B cell (primary cell): ENCODE measurements at regions not wholly inside any gene's neighbourhood (a gene's known extent, or its start where the extent isn't known, plus 50 kb on each side); places are given as distances from the start of the nearest gene placed in this dataset.

ENCODE experiments used
- ATAC-seq: fragments of 200-7000 bp; cut with Tn5 transposase; one replicate; pipeline ENCODE4 v1.10.0; 2021; ENCODE audit warnings: low read depth, mild to moderate bottlenecking, moderate number of reproducible peaks, moderate library complexity
- CTCF ChIA-PET: fragments of 350-600 bp; sonication (Branson Sonifier 250); formaldehyde crosslinking; loops from one replicate; lab custom pipeline; 2021; ENCODE audit warnings: antibody characterized with exemption, inconsistent platforms; lab: Charles Lee
- POLR2A ChIA-PET: fragments of 350-600 bp; sonication (Branson Sonifier 250); formaldehyde crosslinking; loops from one replicate; lab custom pipeline; 2021; ENCODE audit warnings: antibody characterized with exemption; lab: Charles Lee
- DNase-seq: peaks from one replicate; pipeline ENCODE4 v3.0.0; 2013
- H2AFZ ChIP-seq: 2 replicates; pipeline ENCODE4 v1.6.1; 2012; ENCODE audit warnings: mild to moderate bottlenecking, low read depth, low read length; ENCODE audit not compliant: insufficient read depth, poor library complexity, severe bottlenecking
- H3K27ac ChIP-seq, 2 donors: 1 replicate in 1 of 2; 2 replicates in 1 of 2; pipeline ENCODE4 v1.5.1; 2012 to 2013; ENCODE audit warnings: low read length in 2 of 2, mild to moderate bottlenecking in 2 of 2, moderate library complexity in 1 of 2
- H3K27me3 ChIP-seq, 4 experiments: fragments of 200-600 bp in 1 of 4; sonication (generic) in 1 of 4; replicated peaks in 1 of 4; 1 replicate in 2 of 4; 2 replicates in 2 of 4; pipeline versions ENCODE4 v1.6.1 to v1.7.0; 2013 to 2016; ENCODE audit warnings: low read length in 3 of 4, mild to moderate bottlenecking in 2 of 4, mixed read lengths in 1 of 4, moderate library complexity in 1 of 4; ENCODE audit not compliant: insufficient read depth in 4 of 4, control insufficient read depth in 3 of 4; ENCODE audit errors: control extremely low read depth in 1 of 4
- H3K36me3 ChIP-seq, 2 experiments: replicated peaks in 1 of 2; 1 replicate in 1 of 2; 2 replicates in 1 of 2; pipeline versions ENCODE4 v1.6.1 to v1.7.1; 2013; ENCODE audit warnings: low read length in 1 of 2; ENCODE audit not compliant: insufficient read depth in 2 of 2, control insufficient read depth in 1 of 2; ENCODE audit errors: control extremely low read depth in 1 of 2, extremely low read depth in 1 of 2
- H3K4me1 ChIP-seq, 2 donors: fragments of 200-600 bp in 1 of 2; sonication (generic) in 1 of 2; 1 replicate in 1 of 2; 2 replicates in 1 of 2; pipeline versions ENCODE4 v1.5.1 to v1.6.1; 2013 to 2017; ENCODE audit warnings: low read length in 2 of 2; ENCODE audit not compliant: control insufficient read depth in 2 of 2, insufficient read depth in 2 of 2
- H3K4me2 ChIP-seq: replicated peaks from 2 replicates; pipeline ENCODE3; 2012; ENCODE audit warnings: mild to moderate bottlenecking, low read depth, low read length; ENCODE audit not compliant: poor library complexity, severe bottlenecking
- H3K4me3 ChIP-seq, 5 experiments: fragments of 200-600 bp in 1 of 5; sonication (generic) in 1 of 5; 1 replicate in 3 of 5; 2 replicates in 2 of 5; pipeline versions ENCODE4 v1.5.1 to v1.7.0; 2011 to 2016; ENCODE audit warnings: low read length in 4 of 5, mild to moderate bottlenecking in 4 of 5, low read depth in 2 of 5, control low read depth in 1 of 5, moderate library complexity in 1 of 5; ENCODE audit not compliant: insufficient read depth in 1 of 5; ENCODE audit errors: control extremely low read depth in 1 of 5, extremely low read depth in 1 of 5
- H3K79me2 ChIP-seq: fragments of 200-600 bp; sonication (generic); one replicate; pipeline ENCODE4 v1.6.0; 2016; ENCODE audit warnings: low read length; ENCODE audit not compliant: control insufficient read depth, insufficient read depth
- H3K9ac ChIP-seq: fragments of 200-600 bp; sonication (generic); 2 replicates; pipeline ENCODE4 v1.6.1; 2017; ENCODE audit warnings: mild to moderate bottlenecking, low read length, moderate library complexity
- H3K9me3 ChIP-seq, 3 donors: one replicate each; pipeline versions ENCODE4 v1.6.1 to v1.7.1; 2013; ENCODE audit warnings: low read length in 2 of 3; ENCODE audit not compliant: control insufficient read depth in 2 of 3, insufficient read depth in 1 of 3; ENCODE audit errors: control extremely low read depth in 1 of 3
- H4K20me1 ChIP-seq: 2 replicates; pipeline ENCODE4 v1.6.0; 2012; ENCODE audit warnings: mild to moderate bottlenecking, low read length; ENCODE audit not compliant: insufficient read depth, control insufficient read depth, poor library complexity, severe bottlenecking
- H3K27ac Mint-ChIP-seq: one replicate; pipeline ENCODE4 v1.8.0; 2021; ENCODE audit warnings: mixed read lengths
- H3K27me3 Mint-ChIP-seq: one replicate; pipeline ENCODE4 v1.8.0; 2021; ENCODE audit warnings: mixed read lengths
- H3K4me1 Mint-ChIP-seq: one replicate; pipeline ENCODE4 v1.8.0; 2021; ENCODE audit warnings: mixed read lengths
- H3K4me3 Mint-ChIP-seq: one replicate; pipeline ENCODE4 v1.8.0; 2021; ENCODE audit warnings: mixed read lengths
- H3K9me3 Mint-ChIP-seq: one replicate; pipeline ENCODE4 v1.8.0; 2022; ENCODE audit warnings: mixed read lengths; ENCODE audit not compliant: insufficient read depth
- EZH2 ChIP-seq: IDR thresholded peaks from 2 replicates; pipeline ENCODE4 v1.6.1; 2012; ENCODE audit warnings: borderline replicate concordance, low read depth, mild to moderate bottlenecking, moderate library complexity, low read length; ENCODE audit not compliant: insufficient read depth, poor library complexity, severe bottlenecking
- WGBS: methylation state at CpG from one replicate; pipeline ENCODE4 v1.1.5; 2013; ENCODE audit warnings: missing lambda C conversion rate; ENCODE audit not compliant: insufficient coverage; 5-methylcytosine and 5-hydroxymethylcytosine counted together
- intact Hi-C: fragments of 100-400 bp; cut with micrococcal nuclease; formaldehyde crosslinking; loops from one replicate; pipeline ENCODE4 v1.10.0; 2022
- TF ChIP-seq, protein P1 (sequence below): fragments of 200-600 bp; IDR thresholded peaks from one replicate; pipeline ENCODE4 v1.8.0; 2022; ENCODE audit warnings: antibody characterized with exemption, mild to moderate bottlenecking

DNA sequence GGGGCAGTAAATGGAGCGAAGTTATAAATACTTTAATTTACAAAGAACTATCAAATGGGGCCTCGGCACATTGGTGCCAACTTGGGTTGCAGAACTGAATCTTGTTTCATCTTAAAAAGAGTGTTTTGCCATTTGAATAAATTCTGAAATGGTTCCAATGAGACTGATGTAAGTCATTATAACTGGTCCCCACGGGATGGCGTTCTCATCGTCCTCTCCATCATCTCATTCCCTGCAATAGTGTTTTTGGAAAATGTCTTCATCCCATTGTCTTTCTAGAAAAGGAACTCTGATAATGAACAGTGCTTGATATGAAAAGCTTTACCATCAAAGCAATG lies 422.0 kb upstream of the ID2 start:
- no CpG with 5 or more reads among the region's 5 CpGs for WGBS
- Histone ChIP-seq H2AFZ (no peak overlapping the region), H3K4me3 (no peak overlapping the region), H3K27me3 (peaks cover 0 to 4% (median 0%) of the 10 kb centered on the region in 4 experiments), H3K4me2 (no peak overlapping the region), H4K20me1 (no peaks in the 10 kb centered on the region), H3K79me2 (no peaks in the 10 kb centered on the region), H3K9me3 (no peaks in the 10 kb centered on the region), H3K9ac (no peak overlapping the region), H3K27ac (no peak overlapping the region), H3K4me1 (no peaks in the 10 kb centered on the region), H3K36me3 (no peaks in the 10 kb centered on the region)
- TF ChIP-seq EZH2: no peak
- TF ChIP-seq, protein P1, sequence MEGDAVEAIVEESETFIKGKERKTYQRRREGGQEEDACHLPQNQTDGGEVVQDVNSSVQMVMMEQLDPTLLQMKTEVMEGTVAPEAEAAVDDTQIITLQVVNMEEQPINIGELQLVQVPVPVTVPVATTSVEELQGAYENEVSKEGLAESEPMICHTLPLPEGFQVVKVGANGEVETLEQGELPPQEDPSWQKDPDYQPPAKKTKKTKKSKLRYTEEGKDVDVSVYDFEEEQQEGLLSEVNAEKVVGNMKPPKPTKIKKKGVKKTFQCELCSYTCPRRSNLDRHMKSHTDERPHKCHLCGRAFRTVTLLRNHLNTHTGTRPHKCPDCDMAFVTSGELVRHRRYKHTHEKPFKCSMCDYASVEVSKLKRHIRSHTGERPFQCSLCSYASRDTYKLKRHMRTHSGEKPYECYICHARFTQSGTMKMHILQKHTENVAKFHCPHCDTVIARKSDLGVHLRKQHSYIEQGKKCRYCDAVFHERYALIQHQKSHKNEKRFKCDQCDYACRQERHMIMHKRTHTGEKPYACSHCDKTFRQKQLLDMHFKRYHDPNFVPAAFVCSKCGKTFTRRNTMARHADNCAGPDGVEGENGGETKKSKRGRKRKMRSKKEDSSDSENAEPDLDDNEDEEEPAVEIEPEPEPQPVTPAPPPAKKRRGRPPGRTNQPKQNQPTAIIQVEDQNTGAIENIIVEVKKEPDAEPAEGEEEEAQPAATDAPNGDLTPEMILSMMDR: no peak
- intact Hi-C loops: no loop called here
- H3K9me3 Mint-ChIP-seq: no peaks in the 10 kb centered on the region
- ATAC-seq (no peak), DNase-seq (no peak)
- ChIA-PET POLR2A (no interaction called here), CTCF (no interaction called here)
- no peak overlapping the region for H3K27ac Mint-ChIP-seq
- no peak overlapping the region for H3K4me3 Mint-ChIP-seq
- peaks cover 50% of the 10 kb centered on the region for H3K27me3 Mint-ChIP-seq
- H3K4me1 Mint-ChIP-seq: no peaks in the 10 kb centered on the region

DNA sequence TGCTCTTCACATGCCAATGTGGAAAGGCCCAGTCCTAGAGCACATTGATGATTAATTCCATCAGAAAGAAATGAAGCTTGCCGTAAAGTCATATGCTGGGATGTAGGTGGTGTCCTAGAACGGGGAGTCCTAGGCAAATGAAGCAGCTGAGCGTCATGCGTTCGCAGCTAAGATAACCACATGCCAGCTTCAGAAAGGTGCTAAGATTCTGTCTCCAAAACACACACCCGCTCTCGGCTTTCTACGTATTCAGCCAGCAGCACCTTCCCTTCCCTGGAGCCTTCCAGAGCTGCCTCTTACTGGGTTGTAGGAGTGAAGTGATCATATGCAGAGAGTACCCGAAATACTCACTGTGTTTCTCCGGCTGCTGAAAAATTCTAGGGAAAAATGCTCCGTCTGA lies 421.6 kb upstream of the ID2 start:
- POLR2A ChIA-PET: no interaction called here
- Mint-ChIP-seq H3K4me1 (no peaks in the 10 kb centered on the region), H3K9me3 (no peaks in the 10 kb centered on the region), H3K4me3 (no peak overlapping the region), H3K27me3 (peaks cover 49% of the 10 kb centered on the region), H3K27ac (no peak overlapping the region)
- no peaks in the 10 kb centered on the region for H4K20me1 ChIP-seq
- no peak overlapping the region for H3K4me2 ChIP-seq
- ATAC-seq (no peak), DNase-seq (no peak)
- H2AFZ ChIP-seq: no peak overlapping the region
- 96% methylated on average over 5 of the region's 11 CpGs for WGBS
- no peaks in the 10 kb centered on the region for H3K9me3 ChIP-seq
- no peaks in the 10 kb centered on the region for H3K36me3 ChIP-seq
- no peak overlapping the region for H3K9ac ChIP-seq
- TF ChIP-seq, protein P1: no peak
- TF ChIP-seq EZH2: no peak
- H3K79me2 ChIP-seq: no peaks in the 10 kb centered on the region
- H3K4me1 ChIP-seq: no peaks in the 10 kb centered on the region
- H3K4me3 ChIP-seq: no peak overlapping the region
- intact Hi-C loops: no loop called here
- CTCF ChIA-PET: no interaction called here
- no peak overlapping the region for H3K27ac ChIP-seq
- peaks cover 0 to 4% (median 0%) of the 10 kb centered on the region in 4 experiments for H3K27me3 ChIP-seq
